ENCODE measurements at regions not wholly inside any gene's neighbourhood (a gene's known extent, or its start where the extent isn't known, plus 50 kb on each side); places are given as distances from the start of the nearest gene placed in this dataset.

DNA sequence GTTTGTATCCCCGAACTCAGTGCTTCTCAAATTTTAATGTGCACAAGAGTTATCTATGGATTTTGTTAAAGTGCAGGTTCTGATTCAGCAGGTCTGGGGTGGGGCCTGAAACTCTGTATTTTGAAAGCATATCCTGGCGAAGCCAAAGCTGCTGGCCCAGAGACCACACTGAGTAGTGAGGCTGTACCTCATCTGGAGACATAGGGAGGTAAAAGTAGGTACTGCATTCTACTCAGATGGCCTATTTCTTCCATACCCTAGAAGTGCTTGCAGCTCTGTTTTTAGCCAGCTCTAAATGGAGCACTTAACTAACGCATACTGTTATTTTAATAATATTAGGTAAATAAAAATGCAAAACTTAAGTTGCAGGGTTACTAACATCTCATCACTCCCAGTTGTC lies 206.2 kb upstream of the PRNP start:
- TF ChIP-seq, protein P1, sequence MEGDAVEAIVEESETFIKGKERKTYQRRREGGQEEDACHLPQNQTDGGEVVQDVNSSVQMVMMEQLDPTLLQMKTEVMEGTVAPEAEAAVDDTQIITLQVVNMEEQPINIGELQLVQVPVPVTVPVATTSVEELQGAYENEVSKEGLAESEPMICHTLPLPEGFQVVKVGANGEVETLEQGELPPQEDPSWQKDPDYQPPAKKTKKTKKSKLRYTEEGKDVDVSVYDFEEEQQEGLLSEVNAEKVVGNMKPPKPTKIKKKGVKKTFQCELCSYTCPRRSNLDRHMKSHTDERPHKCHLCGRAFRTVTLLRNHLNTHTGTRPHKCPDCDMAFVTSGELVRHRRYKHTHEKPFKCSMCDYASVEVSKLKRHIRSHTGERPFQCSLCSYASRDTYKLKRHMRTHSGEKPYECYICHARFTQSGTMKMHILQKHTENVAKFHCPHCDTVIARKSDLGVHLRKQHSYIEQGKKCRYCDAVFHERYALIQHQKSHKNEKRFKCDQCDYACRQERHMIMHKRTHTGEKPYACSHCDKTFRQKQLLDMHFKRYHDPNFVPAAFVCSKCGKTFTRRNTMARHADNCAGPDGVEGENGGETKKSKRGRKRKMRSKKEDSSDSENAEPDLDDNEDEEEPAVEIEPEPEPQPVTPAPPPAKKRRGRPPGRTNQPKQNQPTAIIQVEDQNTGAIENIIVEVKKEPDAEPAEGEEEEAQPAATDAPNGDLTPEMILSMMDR (conservative IDR thresholded peaks at IDR 0.05; ENCODE audit: low read depth, low read length) = no peak
- no peak overlapping the region for H3K4me3 ChIP-seq (ENCODE audit: low read depth, low read length)
- DNase-seq (ENCODE audit: low read depth) = no peak

DNA sequence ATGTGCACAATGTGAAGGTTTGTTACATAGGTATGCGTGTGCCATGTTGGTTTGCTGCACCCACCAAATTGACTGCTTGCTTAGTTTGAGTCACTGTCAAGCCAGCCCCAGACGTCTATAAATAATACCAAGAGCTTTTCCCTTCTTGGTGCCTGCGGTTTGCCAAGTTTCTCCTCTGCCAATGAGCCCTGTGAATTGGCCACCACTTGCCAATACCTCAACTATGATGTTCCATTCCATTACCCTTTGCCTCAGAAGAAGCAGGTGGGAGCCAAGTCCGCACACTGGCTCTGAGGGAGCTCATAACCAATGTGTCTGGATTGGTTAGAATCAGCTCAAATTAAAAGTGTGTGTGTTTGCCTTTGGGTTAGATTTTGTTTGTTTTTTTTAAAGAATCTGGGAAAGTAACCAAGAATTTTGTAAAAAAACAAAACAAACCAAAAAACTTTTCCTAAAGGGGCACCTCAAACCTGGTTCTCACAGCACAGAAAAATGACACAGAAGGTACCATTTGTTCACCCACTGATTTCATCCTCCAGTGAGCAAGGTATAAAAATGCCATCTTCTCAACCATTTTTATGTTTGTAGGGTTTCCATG lies 209.3 kb upstream of the PRNP start:
- TF ChIP-seq, protein P1 (conservative IDR thresholded peaks at IDR 0.05; ENCODE audit: low read depth, low read length) = no peak
- no peak for DNase-seq (ENCODE audit: low read depth)
- H3K4me3 ChIP-seq (ENCODE audit: low read depth, low read length) = no peak overlapping the region

DNA sequence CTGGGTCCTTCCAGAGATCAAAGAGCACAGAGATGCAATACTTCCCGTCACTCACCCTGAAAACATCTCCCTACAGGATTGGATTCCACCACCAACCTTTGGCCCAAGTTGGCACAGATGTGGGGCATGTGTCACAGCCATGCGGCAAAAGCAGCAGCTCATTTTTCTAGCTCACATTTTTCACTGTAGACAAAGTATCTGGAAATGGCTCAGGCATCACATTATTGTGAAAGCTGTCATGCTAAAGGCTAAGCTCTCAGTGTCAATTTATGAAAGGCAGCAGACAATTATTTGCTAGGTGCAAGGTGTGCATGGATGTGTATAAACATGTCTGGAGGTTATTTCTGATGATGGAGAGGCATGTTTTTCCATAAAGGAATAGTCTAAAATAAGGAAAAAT lies 213.3 kb upstream of the PRNP start:
- DNase-seq (ENCODE audit: low read depth) = no peak
- no peak overlapping the region for H3K4me3 ChIP-seq (ENCODE audit: low read depth, low read length)
- TF ChIP-seq, protein P1 (conservative IDR thresholded peaks at IDR 0.05; ENCODE audit: low read depth, low read length) = no peak

DNA sequence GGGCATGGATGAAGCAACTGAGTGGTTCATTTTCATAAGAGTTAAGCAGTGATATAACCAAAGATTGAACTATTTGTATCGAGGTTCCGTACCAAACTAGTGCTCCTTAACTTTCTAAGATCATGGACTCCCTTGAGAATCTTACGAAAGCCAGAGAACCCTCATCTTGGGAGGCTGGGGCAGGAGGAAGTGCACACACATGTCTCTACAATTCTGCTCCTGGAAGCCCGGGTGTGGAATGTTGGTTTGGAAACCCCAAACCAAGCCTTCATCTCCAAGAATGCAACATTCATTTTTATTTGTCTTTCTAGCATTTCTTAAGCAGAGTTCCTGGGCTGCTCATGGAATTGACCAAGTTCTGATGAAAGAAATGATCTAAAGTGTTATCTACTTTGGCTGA lies 215.0 kb upstream of the PRNP start:
- DNase-seq (ENCODE audit: low read depth) = no peak
- no peak overlapping the region for H3K4me3 ChIP-seq (ENCODE audit: low read depth, low read length)
- TF ChIP-seq, protein P1 (conservative IDR thresholded peaks at IDR 0.05; ENCODE audit: low read depth, low read length) = no peak

DNA sequence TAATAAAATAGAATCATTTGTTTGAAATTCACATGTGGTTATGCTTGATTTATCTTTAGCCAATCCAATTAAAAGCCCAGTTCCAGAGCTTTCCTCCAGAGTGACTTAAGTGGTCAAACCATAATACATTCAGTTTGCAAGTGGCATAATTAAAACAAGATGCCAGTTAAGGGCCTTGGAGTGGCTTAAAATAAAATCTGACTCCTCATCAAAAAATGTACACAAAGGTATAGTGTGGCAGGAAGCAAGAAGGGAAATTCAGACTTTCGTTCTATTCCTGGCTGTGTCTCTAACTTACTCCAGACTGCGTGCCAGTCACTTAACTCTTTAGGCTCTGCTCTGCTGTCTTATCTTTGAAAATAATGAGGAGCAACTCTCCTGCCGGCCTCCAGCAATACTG lies 215.9 kb upstream of the PRNP start:
- TF ChIP-seq, protein P1 (conservative IDR thresholded peaks at IDR 0.05; ENCODE audit: low read depth, low read length) = no peak
- no peak for DNase-seq (ENCODE audit: low read depth)
- H3K4me3 ChIP-seq (ENCODE audit: low read depth, low read length) = no peak overlapping the region

DNA sequence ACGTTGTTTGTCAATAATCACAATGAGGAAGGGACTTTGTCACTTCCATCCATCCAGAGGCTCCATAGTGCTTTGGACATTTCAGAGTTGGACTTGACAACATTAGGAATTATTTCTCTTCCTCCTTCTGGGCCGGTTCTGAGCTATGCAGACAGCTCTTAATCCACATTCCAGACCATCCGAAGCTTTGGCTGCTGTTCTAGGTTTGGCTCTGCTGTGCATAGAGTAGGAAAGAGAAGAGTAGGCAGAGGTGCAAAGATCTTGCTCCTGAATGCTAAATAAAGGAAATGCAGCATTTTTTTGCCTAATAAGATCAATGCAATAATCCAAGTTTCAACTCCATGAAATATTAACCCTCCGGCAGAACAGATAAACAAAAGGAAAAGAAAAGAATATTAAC lies 216.3 kb upstream of the PRNP start:
- no peak overlapping the region for H3K4me3 ChIP-seq (ENCODE audit: low read depth, low read length)
- DNase-seq (ENCODE audit: low read depth) = no peak
- TF ChIP-seq, protein P1 (conservative IDR thresholded peaks at IDR 0.05; ENCODE audit: low read depth, low read length) = no peak

DNA sequence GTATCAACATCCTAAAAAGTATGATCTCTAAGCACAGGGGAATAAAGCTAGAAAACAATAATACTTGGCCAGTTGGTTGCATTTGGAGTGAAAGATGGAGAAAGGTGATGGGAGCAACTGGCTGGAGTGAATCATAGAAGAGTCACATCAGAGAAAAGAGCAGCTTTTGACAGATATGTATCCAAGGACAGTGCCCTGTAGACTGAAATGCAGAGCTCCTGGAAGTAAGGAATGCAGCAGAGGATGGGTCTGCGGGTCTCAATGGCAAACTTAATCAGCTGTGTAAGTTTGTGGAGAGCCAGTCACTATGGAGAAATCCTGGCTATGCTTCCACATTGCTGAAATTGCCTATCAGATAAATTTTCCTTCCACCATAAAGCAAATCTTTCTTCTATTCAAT lies 218.1 kb upstream of the PRNP start:
- no peak overlapping the region for H3K4me3 ChIP-seq (ENCODE audit: low read depth, low read length)
- TF ChIP-seq, protein P1 (conservative IDR thresholded peaks at IDR 0.05; ENCODE audit: low read depth, low read length) = no peak
- DNase-seq (ENCODE audit: low read depth) = no peak
